GM18868 (cell line): ENCODE measurements at regions not wholly inside any gene's neighbourhood (a gene's known extent, or its start where the extent isn't known, plus 50 kb on each side); places are given as distances from the start of the nearest gene placed in this dataset.
"Not testable (repeated sequence)": the region's sequence is repeated elsewhere in the genome, so short reads cannot be mapped to it uniquely, and the experiment has no call there.

Source experiments
- ATAC-seq: cut with Tn5 transposase; IDR thresholded peaks from one replicate; pipeline ENCODE4 v1.9.1; 2021; ENCODE audit warnings: mild to moderate bottlenecking, moderate library complexity; ENCODE audit not compliant: unreplicated experiment

DNA sequence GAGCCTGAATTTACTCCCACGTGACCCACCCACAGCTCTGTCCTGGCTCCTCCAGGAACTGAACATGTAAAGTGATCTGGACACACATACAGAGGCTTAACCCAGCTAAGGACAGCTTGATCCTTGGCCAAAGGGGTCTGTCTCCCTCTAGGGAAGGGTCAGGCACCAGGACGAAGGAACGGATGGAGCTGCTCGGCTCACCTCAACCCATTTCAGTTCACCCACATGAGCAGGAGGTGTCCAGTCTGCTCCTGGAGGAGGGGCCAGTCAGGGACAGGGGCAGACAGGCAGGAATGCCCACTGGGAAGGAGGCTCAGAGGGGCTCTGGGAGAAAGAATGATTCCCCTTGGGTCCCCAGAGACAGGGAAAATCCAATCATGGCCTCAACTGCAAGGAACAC lies 567.2 kb downstream of the PTPRU start:
- no peak for ATAC-seq

DNA sequence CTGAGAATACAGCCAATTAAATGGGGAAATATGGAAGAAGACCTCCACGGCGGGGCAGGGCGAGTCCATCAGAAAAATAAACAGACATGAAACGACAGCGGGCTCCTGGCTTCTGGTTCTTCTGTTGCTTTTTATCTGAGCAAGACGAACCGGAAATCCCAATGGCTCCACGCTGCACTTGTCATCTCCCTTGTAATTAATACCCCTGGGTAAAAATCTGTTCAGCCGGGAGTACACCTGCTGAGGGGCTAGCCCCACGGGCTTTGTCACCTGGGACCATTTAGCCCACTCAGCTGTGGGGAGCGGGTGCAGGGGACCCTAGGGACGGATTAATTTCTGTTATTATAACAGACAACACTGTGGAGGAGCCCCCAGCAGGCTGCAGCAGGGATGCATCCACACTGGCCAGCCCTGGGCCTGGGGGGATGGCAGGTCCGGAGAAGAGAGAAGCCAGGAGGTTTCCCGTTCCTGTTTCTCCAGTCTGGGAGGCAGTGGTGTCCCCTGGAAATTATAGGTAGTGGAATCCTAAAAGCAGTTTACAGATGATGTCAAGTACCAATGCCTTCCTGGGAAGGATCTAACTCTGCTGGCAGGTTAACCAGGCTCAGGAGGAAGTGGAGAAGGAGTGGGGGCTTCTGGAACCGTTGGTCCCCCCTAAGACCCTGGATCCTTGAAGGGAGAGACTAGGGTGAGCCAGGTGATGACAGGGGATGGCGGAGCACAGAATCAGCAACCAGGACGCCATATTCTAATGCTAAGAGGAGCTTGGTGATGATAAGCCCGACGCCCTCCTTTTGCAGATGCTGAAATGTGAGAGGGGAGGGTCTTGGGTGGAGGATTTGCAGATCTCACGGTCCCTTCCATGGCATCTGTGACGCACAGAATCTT lies 566.1 kb downstream of the PTPRU start:
- ATAC-seq = no peak

DNA sequence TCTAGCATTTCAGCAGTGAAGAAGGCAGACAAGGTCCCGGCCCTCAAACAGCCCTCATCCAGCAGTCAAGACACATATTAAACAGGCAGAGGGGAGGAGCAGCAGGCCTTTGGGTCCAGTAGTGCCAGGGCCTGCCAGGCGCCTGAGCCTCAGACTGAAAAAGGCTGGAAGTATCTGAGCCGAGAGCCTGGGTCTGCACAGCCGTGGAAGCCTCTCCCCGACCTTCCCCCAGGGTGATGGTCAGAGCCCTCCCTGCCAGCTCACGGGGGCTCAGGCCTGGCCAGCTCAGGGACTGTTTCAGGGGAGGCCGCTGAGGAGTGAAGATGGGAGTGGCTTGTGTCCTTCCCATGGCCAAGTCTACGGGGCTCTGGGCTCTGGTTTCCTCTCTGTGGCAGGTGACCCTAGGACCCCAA lies 565.2 kb downstream of the PTPRU start:
- ATAC-seq = no peak

DNA sequence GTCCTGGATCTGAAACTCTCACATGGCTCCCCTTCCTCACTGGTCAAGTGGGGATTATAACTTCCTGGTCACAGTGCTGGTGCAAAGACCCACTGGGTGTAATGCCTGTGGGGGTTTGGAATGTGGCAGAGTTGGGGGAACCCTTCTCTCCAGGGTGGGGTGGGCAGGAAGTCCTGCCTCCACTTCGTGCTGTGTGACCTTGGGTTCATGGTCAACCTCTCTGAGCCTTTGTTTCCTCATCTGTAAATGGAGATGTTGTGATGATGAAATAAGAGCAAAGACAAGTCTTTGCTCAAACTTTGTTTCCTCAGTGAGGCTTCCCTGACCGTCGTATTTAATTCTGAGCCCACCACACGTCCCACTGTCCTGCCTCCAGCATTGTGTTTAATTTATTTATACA lies 564.7 kb downstream of the PTPRU start:
- ATAC-seq = no peak

DNA sequence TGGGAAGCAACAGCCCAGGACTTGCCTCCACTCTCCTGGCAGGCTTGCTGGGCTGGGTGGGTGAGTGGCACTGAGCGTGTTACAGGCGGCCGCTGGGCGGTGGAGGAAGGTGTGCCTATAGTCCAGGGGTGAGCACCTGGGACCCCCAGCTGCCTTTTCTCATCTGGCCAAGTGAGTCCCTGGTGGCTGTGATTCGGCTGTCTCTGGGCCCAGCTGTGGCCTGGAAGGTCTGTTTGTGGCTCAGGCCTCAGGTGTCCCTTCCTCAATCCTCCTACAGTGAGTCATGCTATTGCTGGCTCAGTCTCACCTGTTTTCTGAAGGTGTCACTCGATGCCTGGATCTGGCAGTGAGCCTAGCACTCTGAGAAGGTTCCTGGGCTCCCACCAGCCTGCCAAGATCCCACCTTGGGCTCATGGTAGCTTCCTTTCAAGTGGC lies 564.2 kb downstream of the PTPRU start:
- ATAC-seq = no peak

DNA sequence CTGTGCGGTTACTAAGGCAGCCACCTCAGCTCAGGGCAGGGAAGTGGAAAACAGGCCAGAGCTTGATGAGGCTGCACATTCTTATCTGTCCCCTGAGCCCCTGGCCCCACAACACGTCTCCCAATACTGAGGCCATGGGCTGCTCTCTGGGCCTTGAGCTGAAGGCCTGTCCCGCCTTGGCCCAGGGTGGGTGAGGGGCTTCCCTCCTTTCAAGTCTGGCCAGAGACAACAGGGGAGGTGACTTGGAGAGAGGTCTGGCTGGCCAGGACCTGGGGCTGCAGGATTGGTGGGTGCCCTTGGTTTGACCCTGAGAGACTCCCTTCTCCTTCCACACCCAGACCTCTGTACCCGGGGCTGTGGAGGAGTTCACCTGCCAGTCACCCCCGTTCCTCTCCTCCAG lies 563.8 kb downstream of the PTPRU start:
- no peak for ATAC-seq

DNA sequence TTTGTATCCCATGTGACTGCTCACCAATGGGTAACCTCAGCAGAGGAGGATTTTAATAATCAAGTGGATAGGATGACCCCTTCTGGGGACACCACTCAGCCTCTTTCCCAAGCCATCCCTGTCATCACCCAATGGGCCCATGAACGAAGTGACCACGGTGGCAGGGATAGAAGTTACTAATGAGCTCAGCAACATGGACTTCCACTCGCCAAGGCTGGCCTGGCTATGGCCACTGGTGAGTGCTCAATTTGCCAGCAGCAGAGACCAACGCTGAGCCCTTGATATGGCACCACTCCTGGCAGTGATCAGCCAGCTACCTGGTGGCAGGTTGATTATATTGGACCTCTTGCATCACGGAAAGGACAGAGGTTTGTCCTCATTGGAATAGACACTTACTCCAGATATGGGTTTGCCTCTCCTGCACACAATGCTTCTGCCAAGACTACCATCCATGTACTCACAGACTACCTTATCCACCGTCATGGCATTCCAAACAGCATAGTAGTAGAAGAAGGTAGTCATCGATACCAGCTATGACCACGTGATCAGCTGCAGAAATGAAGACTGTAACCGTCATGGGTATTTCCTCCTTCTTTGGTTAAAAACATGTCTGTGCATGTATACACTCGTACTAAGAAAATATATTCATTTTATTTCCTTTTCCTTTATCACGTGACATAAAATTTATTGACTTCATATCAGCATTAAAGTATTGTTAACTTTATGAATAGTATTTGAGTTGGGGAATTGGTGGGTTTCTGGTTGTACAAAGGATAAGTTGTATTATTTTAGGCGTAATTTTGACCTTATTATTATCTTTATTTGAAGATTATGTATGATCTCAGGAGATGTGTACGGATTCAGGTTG lies 562.6 kb downstream of the PTPRU start:
- ATAC-seq = no peak

DNA sequence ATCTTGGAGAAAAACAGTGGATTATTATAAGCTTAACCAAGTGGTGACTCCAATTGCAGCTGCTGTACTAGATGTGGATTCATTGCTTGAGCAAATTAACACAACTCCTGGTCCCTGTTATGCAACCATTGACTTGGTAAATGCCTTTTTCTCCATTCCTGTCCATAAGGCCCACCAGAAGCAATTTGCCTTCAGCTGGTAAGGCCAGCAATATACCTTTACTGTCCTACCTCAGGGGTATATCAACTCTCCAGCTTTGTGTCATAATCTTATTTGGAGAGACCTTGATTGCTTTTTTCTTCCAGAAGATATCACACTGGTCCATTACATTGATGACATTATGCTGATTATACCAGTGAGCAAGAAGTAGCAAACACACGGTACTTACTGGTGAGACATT lies 560.8 kb downstream of the PTPRU start:
- ATAC-seq = not testable (repeated sequence)

DNA sequence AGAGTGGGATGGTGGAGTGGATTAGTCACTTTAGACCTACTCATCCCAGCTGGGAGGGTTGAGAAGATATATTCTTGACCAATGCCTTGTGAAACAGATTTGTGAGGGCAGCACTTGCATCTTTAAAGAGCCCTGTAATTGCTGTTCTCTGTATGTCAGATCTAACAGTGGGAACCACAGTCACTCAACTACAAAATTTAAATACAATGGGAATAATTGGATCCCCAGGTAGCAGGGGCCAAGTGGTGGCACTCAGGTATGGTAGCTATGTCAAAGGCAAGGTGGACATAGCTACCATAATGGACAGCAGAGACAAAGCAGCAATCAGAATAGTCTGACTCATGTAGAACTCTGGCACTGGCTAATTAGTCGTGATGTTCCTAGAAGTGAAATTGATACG lies 559.6 kb downstream of the PTPRU start:
- ATAC-seq = not testable (repeated sequence)

DNA sequence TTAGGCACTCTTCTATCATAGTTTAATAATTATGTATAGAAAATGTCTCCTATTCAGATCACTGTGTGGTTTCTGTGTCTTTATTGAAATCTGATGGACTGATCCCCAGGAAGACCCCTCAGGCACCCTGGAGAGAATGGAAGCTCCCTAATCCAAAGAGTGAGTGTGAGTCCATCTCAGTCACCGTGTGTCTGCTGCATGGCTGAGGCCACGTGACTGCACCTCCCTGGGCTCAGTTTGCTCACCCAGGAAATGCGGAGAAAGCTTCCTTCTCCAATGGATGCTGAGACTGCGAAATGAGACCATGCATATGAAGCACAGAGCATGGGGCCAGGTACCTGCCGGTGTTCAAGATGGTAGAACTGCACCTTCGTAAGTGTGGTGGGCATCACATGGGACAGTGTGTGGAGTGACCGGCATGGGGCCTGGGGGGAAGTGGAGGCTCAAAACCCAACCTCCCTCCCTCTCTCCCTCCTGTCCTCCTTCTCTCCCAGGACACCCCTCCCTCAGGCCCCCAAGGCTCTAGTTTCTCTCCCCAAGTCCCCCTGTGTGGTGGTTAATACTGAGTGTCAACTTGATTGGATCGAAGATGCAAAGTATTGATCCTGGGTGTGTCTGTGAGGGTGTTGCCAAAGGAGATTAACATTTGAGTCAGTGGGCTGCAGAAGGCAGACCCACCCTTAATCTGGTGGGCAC lies 557.5 kb downstream of the PTPRU start:
- no peak for ATAC-seq

DNA sequence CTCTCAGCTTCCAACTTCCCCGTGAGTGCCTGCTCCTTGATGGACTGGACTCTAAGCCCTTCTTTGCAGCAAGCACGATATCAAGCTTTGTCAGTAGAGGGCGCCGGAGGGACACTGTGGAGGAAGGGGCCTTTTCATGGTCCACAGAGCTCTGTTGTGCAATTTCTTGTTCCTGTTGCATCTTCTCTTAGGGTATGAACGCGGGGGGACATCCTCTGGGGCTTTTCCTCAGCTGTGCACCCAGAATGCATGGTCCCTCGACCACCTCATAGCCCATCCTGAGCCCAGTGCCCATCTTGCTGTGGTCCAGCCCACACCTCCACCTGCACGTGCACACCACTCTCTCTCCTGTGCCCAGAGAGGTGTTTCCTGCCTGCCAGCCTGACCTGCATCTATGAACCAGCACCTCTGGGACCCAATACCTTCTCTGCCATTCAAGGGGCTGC lies 556.8 kb downstream of the PTPRU start:
- ATAC-seq = no peak

DNA sequence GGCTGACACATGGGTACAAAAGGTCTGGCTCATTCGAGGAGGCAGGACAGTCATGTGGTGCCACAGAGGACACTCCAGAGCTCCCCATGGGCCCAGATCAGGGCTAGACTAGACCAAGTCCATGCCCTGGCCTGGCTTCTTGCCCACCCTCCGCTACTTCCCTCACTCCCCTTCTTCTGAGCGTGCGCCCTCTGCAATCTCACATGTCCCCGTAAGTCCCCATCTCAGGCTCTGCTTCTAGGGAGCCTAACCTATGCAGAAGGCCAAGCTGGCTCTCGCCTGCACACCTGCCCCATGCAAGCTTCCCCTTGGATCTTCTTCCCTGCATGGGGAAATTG lies 553.6 kb downstream of the PTPRU start:
- no peak for ATAC-seq

DNA sequence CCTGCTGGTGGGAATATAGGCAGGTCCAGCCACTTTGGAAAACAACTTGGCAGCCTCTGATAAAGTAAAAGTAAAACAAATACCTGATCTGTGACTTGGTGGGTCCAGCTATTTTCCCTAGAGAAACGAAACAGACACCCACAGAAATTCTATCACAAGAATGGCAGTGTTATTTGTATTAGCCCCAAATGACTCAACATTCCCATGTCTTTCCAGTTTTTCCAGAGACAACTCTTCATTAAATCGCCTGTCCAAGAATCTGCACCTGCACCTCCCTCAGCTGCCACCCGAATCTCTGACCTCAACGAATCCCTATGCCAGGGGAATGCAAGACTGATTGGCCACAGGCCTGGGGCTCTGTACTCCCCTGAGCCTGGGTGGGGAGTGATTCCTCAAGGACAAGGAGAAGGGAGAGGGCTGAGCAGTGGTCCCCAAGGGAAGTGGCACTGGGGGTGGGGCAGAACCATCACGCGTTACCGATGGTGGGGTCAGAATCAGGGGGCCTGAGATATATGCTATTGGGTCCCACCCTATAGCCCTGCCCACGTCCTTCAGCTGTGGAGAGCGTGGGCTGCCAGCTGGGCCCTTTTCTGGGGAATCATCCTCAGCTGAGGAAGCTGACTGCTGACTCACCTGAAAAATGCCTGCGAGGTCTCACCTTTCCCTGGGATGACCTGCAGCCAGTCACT lies 553.0 kb downstream of the PTPRU start:
- no peak for ATAC-seq

DNA sequence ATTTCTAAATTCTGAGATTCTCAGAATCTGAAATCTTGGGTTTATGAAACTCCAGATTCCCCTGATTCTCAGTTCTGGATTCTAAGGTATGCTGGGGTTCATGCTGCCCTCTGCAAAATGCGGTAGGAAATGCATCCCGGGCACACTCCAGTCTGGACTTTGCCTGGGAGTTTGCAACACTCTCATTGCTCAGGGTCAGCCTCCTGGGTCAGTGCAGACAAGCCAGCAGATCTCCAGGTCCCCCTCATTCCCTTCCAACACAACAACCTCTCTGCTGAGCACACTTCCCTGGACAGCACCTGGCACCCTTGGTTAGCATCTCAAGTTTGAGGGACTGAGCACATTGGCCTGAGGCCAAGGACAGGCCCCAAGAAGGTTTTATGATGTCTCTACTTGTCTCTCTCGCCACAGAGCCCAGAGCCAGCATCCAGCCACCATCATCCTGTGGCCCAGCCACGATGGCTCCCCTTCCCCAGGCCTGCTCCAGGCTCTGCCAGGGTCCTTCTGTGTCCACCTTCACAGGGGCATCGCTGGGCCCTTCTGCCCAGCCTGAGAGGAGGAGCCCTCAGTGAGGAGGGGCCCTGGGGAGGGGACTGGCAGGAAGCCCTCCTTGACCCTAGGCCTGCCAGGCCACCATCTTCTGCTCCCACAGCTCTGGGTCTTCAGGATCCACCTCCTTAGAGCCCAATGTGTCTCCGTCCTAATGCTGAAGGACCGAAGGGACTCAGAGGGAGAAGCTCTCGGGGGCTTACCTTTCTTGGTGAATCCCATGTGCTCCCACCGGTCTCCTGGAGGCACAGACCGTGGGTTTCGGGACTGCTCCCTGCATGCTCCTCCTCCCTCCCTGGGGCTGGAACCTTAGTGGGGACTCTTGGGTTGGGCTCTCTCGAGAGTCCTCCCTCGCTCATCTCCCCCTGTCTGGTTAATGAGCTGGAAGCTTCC lies 550.7 kb downstream of the PTPRU start:
- no peak for ATAC-seq

DNA sequence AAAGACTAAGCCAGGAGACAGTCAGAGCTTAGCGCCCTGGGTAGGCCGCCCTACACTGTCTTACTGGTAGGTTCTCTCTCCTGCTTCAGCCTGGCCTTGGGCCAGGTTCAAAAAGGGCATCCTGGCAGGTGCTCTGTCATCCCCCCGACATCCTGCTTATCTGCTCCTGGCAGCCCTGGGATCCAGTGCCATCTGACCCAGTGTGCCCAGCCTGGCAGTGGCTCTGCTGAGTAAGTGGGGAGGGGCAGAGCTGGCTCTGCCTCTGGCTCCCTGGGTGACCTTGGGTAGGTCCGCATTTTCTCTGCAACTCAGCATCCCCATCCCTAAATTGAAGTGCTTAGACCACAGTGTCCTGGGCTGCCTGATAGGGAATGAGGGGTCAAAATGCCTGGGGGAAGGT lies 549.9 kb downstream of the PTPRU start:
- ATAC-seq = no peak

DNA sequence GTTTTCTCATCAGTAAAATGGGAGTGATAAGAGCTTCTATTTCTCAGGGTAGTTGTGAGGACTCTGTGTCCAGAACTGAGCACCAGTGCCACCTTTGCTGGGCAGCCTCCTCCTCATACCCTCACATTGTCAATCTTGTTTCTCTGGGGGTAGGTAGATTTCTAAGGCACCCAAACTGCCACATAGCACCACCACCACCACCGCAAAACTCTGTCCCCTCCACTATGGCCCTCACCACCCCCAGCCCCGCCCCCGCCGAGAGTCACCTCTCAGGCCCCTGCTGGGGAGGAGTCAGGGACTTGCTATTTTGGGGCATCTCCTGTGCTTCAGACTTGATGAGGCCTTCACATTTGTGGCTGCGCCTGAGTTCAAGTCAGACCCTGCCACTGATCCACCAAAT lies 549.2 kb downstream of the PTPRU start:
- no peak for ATAC-seq

DNA sequence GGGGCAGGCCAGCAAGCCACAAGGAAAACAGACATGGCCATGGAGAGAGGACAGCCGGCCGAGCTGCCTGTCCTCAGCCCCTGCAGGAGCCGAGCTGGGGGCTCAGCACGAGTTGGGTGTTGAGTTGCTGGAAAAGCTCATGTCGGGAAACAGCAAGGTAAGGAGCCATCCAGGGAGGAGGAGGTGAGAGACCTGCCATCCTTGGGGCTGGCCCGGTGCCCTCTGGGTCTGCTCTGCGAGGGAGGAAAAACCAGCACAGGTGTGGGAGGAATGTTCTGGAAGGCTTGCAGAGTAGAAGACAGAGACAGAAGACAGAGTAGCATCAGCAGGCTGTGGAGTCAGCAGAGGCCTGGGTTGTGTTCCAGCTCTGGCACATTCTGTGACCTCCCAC lies 548.8 kb downstream of the PTPRU start:
- ATAC-seq = no peak

DNA sequence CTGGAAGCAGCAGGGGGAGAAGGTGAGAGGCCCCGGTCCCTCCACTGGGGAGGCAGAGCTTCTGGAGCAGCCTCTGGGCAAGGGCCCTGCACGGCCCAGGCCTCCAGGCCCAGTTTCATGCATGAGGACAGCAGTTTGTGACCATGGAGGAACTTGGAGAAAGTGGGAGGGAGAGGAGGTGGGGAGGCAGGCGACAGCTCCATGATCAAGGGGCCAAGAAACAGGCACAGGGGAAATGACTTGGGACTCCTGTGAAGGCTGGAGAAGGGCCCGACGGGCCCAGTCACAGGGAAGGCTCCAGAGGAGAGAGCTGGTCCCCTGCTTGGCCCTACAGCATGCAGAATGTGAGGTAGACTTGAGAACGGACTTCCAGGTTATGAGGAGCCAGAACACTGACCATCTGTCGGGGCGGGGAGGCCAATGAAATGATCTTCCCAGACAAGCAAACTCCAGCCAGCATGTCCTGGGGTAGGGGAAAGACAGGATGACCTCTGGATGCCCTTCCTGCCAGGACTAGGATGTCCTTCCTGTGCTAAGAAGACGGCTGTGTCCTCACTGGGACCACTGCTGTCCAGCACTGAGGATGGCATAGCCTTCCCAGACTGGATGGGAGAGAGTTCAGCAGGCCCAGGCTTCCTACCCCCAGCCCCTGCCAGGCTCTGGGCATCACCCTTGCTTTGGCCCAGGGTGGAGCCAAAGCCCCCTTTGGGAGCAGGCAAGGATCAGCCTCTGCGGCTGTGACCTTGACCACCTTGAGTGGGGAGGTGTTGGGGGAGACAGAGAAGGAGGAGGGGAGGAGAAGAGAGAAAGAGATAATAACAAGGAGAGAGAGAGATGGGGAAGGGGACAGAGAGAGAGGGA lies 548.2 kb downstream of the PTPRU start:
- no peak for ATAC-seq
